ENCODE measurements at regions not wholly inside any gene's neighbourhood (a gene's known extent, or its start where the extent isn't known, plus 50 kb on each side); places are given as distances from the start of the nearest gene placed in this dataset.

DNA sequence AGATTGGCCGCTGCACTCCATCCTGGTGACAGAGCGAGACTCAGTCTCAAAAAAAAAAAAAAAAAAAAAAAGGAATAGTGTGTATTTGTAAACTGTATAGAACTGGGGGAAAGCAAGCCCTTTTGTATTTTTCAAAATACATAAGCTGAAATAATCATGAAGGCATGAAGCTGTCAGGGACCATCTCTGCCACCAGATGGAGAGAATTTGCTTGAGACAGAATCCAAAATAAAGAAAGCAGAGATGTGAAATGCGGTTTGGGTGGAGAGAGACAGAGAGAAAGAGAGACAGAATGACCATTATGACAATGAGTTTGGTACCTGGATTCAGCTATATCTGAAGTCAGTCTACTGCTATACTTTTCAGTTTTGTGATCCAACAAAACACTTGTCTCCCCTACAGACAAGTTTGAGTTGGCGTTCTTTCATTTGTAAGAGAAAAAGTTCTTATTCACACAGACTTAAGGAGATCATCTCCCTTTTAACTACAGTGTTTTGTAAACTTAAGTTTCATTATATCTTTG lies 155.7 kb upstream of the LRIG3 start:
- no peak overlapping the region for H3K4me3 ChIP-seq (ENCODE audit: low read length, poor library complexity, severe bottlenecking)
- no peak for TF ChIP-seq EZH2phosphoT487 (IDR thresholded peaks at IDR 0.05; ENCODE audit: borderline replicate concordance)
- TF ChIP-seq, protein P1, sequence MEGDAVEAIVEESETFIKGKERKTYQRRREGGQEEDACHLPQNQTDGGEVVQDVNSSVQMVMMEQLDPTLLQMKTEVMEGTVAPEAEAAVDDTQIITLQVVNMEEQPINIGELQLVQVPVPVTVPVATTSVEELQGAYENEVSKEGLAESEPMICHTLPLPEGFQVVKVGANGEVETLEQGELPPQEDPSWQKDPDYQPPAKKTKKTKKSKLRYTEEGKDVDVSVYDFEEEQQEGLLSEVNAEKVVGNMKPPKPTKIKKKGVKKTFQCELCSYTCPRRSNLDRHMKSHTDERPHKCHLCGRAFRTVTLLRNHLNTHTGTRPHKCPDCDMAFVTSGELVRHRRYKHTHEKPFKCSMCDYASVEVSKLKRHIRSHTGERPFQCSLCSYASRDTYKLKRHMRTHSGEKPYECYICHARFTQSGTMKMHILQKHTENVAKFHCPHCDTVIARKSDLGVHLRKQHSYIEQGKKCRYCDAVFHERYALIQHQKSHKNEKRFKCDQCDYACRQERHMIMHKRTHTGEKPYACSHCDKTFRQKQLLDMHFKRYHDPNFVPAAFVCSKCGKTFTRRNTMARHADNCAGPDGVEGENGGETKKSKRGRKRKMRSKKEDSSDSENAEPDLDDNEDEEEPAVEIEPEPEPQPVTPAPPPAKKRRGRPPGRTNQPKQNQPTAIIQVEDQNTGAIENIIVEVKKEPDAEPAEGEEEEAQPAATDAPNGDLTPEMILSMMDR (conservative IDR thresholded peaks at IDR 0.05; ENCODE audit: low read length): no peak
- no peaks in the 10 kb centered on the region for H3K9me2 ChIP-seq (replicated peaks; ENCODE audit: low read depth, low read length)
- no peaks in the 10 kb centered on the region for H4K20me1 ChIP-seq (ENCODE audit: insufficient read depth, low read length, poor library complexity, severe bottlenecking)
- no peaks in the 10 kb centered on the region for H3K36me3 ChIP-seq (ENCODE audit: insufficient read depth, low read length)
- no peak overlapping the region for H2AFZ ChIP-seq (ENCODE audit: low read length)
- H3K9me3 ChIP-seq (ENCODE audit: insufficient read depth, low read depth, low read length): no peaks in the 10 kb centered on the region
- H3K27me3 ChIP-seq (ENCODE audit: insufficient read depth, low read length, poor library complexity, severe bottlenecking): no peaks in the 10 kb centered on the region
- H3F3A ChIP-seq (ENCODE audit: low read depth): no peaks in the 10 kb centered on the region
- H3K9ac ChIP-seq (ENCODE audit: low read depth, low read length, poor library complexity, severe bottlenecking): no peak overlapping the region
- no peaks in the 10 kb centered on the region for H3K79me2 ChIP-seq (ENCODE audit: insufficient read depth, low read length)
- no peak overlapping the region for H3K4me2 ChIP-seq (ENCODE audit: low read depth, low read length, poor library complexity, severe bottlenecking)
- no peaks in the 10 kb centered on the region for H3K4me1 ChIP-seq (ENCODE audit: insufficient read depth, low read length, poor library complexity, severe bottlenecking)

DNA sequence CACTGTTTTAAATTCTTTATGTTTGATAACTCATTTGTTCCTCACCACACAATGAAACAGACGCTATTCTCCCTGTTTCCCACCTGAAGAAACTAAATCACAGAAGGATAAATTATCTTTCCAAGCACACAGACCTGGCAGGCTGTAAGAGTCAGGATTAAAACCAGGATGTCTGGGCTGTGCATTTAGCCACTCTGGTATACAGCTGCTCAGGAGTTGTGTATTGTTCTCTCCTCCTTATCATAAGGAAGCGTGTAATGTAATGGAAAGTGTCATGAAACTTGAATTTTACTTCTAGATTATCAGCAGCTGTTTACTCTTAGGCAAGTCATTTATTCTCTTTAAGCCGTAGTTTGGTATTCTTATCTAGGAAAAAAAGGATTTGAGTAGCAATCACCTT lies 154.8 kb upstream of the LRIG3 start:
- no peaks in the 10 kb centered on the region for H3K9me2 ChIP-seq (replicated peaks; ENCODE audit: low read depth, low read length)
- no peaks in the 10 kb centered on the region for H3K36me3 ChIP-seq (ENCODE audit: insufficient read depth, low read length)
- no peaks in the 10 kb centered on the region for H3K27me3 ChIP-seq (ENCODE audit: insufficient read depth, low read length, poor library complexity, severe bottlenecking)
- H3K9me3 ChIP-seq (ENCODE audit: insufficient read depth, low read depth, low read length): no peaks in the 10 kb centered on the region
- H3K4me3 ChIP-seq (ENCODE audit: low read length, poor library complexity, severe bottlenecking): no peak overlapping the region
- no peaks in the 10 kb centered on the region for H3K79me2 ChIP-seq (ENCODE audit: insufficient read depth, low read length)
- no peaks in the 10 kb centered on the region for H3K4me1 ChIP-seq (ENCODE audit: insufficient read depth, low read length, poor library complexity, severe bottlenecking)
- H3F3A ChIP-seq (ENCODE audit: low read depth): no peaks in the 10 kb centered on the region
- TF ChIP-seq EZH2phosphoT487 (IDR thresholded peaks at IDR 0.05; ENCODE audit: borderline replicate concordance): no peak
- TF ChIP-seq, protein P1 (conservative IDR thresholded peaks at IDR 0.05; ENCODE audit: low read length): no peak
- no peak overlapping the region for H3K4me2 ChIP-seq (ENCODE audit: low read depth, low read length, poor library complexity, severe bottlenecking)
- no peak overlapping the region for H2AFZ ChIP-seq (ENCODE audit: low read length)
- no peaks in the 10 kb centered on the region for H4K20me1 ChIP-seq (ENCODE audit: insufficient read depth, low read length, poor library complexity, severe bottlenecking)
- no peak overlapping the region for H3K9ac ChIP-seq (ENCODE audit: low read depth, low read length, poor library complexity, severe bottlenecking)

DNA sequence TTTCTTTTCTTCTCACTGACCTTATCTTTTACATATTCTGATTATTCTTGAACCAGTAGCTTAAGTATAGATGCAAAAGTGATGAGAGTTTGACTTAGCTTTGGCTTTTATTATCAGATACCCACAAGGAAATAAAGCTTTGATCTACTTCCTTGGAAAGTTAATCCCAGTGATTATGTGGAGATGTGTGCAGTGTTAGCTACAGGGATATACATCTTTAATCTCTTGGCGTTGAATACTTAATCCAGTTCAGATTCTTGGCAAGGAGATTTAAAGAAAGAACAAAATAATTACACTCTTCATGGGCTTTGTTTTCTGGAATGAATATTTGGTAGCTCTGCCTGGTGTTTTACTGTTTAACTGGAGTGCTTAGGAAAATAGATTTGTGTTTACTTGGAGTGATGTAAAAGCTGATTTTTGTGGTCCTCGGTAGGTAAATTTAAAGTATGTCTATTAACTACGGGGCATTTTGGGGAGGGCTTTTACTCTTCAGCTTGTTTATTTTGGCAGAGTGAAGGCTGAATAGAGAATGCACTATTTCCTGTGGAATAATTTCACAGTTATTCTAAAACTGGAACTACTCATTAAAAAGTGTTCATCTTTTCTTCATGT lies 150.1 kb upstream of the LRIG3 start:
- TF ChIP-seq, protein P1 (conservative IDR thresholded peaks at IDR 0.05; ENCODE audit: low read length): no peak
- no peak for TF ChIP-seq EZH2phosphoT487 (IDR thresholded peaks at IDR 0.05; ENCODE audit: borderline replicate concordance)
- no peak overlapping the region for H3K4me3 ChIP-seq (ENCODE audit: low read length, poor library complexity, severe bottlenecking)

More for the DNA sequence above, 150.1 kb upstream of the LRIG3 start:
- Histone ChIP-seq H3F3A (ENCODE audit: low read depth) (no peaks in the 10 kb centered on the region), H3K27me3 (ENCODE audit: insufficient read depth, low read length, poor library complexity, severe bottlenecking) (no peaks in the 10 kb centered on the region), H2AFZ (ENCODE audit: low read length) (no peak overlapping the region), H4K20me1 (ENCODE audit: insufficient read depth, low read length, poor library complexity, severe bottlenecking) (no peaks in the 10 kb centered on the region), H3K9me2 (replicated peaks; ENCODE audit: low read depth, low read length) (no peaks in the 10 kb centered on the region), H3K9ac (ENCODE audit: low read depth, low read length, poor library complexity, severe bottlenecking) (no peak overlapping the region), H3K9me3 (ENCODE audit: insufficient read depth, low read depth, low read length) (no peaks in the 10 kb centered on the region), H3K79me2 (ENCODE audit: insufficient read depth, low read length) (no peaks in the 10 kb centered on the region), H3K4me1 (ENCODE audit: insufficient read depth, low read length, poor library complexity, severe bottlenecking) (no peaks in the 10 kb centered on the region), H3K36me3 (ENCODE audit: insufficient read depth, low read length) (no peaks in the 10 kb centered on the region), H3K4me2 (ENCODE audit: low read depth, low read length, poor library complexity, severe bottlenecking) (no peak overlapping the region)
